ENCODE measurements at regions not wholly inside any gene's neighbourhood (a gene's known extent, or its start where the extent isn't known, plus 50 kb on each side); places are given as distances from the start of the nearest gene placed in this dataset.

DNA sequence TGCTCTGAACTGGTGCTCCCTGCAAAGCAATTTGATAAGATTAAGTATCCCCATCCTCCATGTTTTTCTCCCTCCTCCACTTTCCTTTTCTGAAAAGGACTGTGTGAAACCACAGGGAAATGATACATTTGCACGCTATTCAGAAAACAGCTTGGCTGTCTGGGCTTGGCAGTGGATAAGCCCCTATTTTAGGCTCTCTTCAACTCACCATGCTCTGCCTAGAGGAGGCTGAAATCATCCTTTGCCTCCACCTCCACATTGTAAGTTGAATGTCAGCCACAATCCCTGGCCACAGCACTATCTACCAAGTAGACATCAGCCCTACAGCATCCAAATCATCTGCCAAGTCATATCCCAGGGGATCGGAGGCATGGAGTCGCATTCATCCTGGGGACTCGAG is 642.3 kb downstream of the RPS29 start (continued):
- TF ChIP-seq, protein P1, sequence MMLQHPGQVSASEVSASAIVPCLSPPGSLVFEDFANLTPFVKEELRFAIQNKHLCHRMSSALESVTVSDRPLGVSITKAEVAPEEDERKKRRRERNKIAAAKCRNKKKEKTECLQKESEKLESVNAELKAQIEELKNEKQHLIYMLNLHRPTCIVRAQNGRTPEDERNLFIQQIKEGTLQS (IDR thresholded peaks at IDR 0.05): no peak
- TF ChIP-seq EZH2 (IDR thresholded peaks at IDR 0.05): no peak
- TF ChIP-seq CBX3 (IDR thresholded peaks at IDR 0.05; ENCODE audit: low read depth): no peak
- TF ChIP-seq, protein P2, sequence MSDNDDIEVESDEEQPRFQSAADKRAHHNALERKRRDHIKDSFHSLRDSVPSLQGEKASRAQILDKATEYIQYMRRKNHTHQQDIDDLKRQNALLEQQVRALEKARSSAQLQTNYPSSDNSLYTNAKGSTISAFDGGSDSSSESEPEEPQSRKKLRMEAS (IDR thresholded peaks at IDR 0.05): no peak
- TF ChIP-seq SP1 (IDR thresholded peaks at IDR 0.05; ENCODE audit: low read depth): no peak
- TF ChIP-seq YY1 (IDR thresholded peaks at IDR 0.05; ENCODE audit: extremely low read depth, insufficient replicate concordance, low read depth, low read length): no peak
- TF ChIP-seq RAD21 (IDR thresholded peaks at IDR 0.05; ENCODE audit: low read depth): no peak
- no peak for TF ChIP-seq CEBPB (IDR thresholded peaks at IDR 0.05; ENCODE audit: low read depth)
- no peak for TF ChIP-seq TCF7L2 (IDR thresholded peaks at IDR 0.05; ENCODE audit: borderline replicate concordance, extremely low read depth, insufficient read depth, insufficient read length)

DNA sequence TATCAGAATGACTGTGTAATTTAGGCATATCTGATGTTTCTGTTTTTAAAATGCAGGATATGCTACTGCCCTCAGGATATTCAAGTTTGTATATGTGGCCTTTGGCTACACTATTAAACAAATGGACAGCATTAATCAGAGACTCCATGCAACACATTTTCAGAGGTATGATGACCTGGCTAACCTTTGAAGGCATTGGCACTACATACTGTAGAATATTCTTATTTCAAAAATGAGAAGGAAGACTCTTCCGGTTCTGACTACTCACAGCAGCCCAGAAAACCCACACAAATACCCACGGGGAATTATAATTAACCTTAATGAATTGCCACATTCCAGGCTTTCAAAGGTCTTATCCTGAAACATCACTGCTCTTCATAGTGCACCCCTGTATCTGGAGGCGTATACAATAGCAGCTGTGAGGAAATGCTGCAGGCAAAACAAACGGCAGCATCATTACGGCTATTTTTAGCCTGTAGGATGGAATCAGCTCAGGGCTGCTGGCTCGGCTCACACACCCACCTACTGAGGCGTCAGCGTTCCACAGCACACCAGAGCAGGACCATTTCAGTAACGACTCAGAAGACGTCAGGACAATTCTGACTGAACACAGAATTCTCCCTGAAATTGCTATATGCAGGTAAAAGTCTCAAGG is 648.5 kb downstream of the RPS29 start:
- RAD21 ChIA-PET (ENCODE audit: low non-redundant PET in 1 of 2, low total read pairs in 2 of 2, uncharacterized antibody in 2 of 2, unreplicated experiment in 2 of 2): no interaction called here
- H3K9me2 ChIP-seq (ENCODE audit: insufficient read depth): no peaks in the 10 kb centered on the region
- no peaks in the 10 kb centered on the region; a peak in 1 of 4 replicates for H3K9me3 ChIP-seq (ENCODE audit: control insufficient read depth in 1 of 2, insufficient read depth in 1 of 2, low read depth in 1 of 2, low read length in 2 of 2)
- H3K4me2 ChIP-seq (ENCODE audit: low read length): no peak overlapping the region
- H3K4me3 ChIP-seq (replicated peaks in 1 of 2; ENCODE audit: low read depth in 1 of 2, low read length in 2 of 2): no peak overlapping the region
- ATAC-seq (no peak), DNase-seq (ENCODE audit: low read depth, low spot score) (no peak)
- intact Hi-C loops (cut with micrococcal nuclease): no loop called here
- POLR2A ChIA-PET: no interaction called here
- BruUV-seq (replicated peaks): no TSS peak
- H3K27ac ChIP-seq (ENCODE audit: low read depth, low read length): no peak overlapping the region
- CTCF ChIA-PET: no interaction called here
- no peaks in the 10 kb centered on the region for H3K4me1 ChIP-seq (ENCODE audit: control insufficient read depth in 1 of 2, insufficient read depth in 2 of 2, low read length in 2 of 2)
- no peaks in the 10 kb centered on the region for H3K79me2 ChIP-seq (ENCODE audit: insufficient read depth, low read length)
- H3K36me3 ChIP-seq (ENCODE audit: control insufficient read depth in 1 of 2, insufficient read depth in 2 of 2, low read length in 2 of 2): no peaks in the 10 kb centered on the region
- H3K9ac ChIP-seq (ENCODE audit: low read length): no peak overlapping the region
- no peak overlapping the region for H2AFZ ChIP-seq (ENCODE audit: low read depth, low read length, poor library complexity, severe bottlenecking)
- no peaks in the 10 kb centered on the region for H3K27me3 ChIP-seq (ENCODE audit: insufficient read depth, low read length)
- H4K20me1 ChIP-seq (ENCODE audit: insufficient read depth): no peaks in the 10 kb centered on the region
- TF ChIP-seq, protein P3, sequence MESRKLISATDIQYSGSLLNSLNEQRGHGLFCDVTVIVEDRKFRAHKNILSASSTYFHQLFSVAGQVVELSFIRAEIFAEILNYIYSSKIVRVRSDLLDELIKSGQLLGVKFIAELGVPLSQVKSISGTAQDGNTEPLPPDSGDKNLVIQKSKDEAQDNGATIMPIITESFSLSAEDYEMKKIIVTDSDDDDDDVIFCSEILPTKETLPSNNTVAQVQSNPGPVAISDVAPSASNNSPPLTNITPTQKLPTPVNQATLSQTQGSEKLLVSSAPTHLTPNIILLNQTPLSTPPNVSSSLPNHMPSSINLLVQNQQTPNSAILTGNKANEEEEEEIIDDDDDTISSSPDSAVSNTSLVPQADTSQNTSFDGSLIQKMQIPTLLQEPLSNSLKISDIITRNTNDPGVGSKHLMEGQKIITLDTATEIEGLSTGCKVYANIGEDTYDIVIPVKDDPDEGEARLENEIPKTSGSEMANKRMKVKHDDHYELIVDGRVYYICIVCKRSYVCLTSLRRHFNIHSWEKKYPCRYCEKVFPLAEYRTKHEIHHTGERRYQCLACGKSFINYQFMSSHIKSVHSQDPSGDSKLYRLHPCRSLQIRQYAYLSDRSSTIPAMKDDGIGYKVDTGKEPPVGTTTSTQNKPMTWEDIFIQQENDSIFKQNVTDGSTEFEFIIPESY (IDR thresholded peaks at IDR 0.05; ENCODE audit: extremely low read depth, insufficient replicate concordance, low read length): no peak
- TF ChIP-seq SIN3A (IDR thresholded peaks at IDR 0.05; ENCODE audit: low read depth) (no peak), POLR2A (IDR thresholded peaks at IDR 0.05; ENCODE audit: borderline replicate concordance, extremely low read depth, insufficient read depth, insufficient read length) (no peak), SRF (IDR thresholded peaks at IDR 0.05; ENCODE audit: low read depth) (no peak), ZNF274 (IDR thresholded peaks at IDR 0.05; ENCODE audit: low read depth, low read length) (no peak), ZFX (IDR thresholded peaks at IDR 0.05) (no peak), FOSL1 (IDR thresholded peaks at IDR 0.05; ENCODE audit: low read depth) (no peak), EZH2phosphoT487 (IDR thresholded peaks at IDR 0.05; ENCODE audit: borderline replicate concordance) (no peak), YY1 (IDR thresholded peaks at IDR 0.05; ENCODE audit: extremely low read depth, insufficient replicate concordance, low read depth, low read length) (no peak), EZH2 (IDR thresholded peaks at IDR 0.05) (no peak), TCF7L2 (IDR thresholded peaks at IDR 0.05; ENCODE audit: borderline replicate concordance, extremely low read depth, insufficient read depth, insufficient read length) (no peak), EGR1 (IDR thresholded peaks at IDR 0.05; ENCODE audit: low read depth) (no peak), CBX3 (IDR thresholded peaks at IDR 0.05; ENCODE audit: low read depth) (no peak)
- TF ChIP-seq, protein P1 (IDR thresholded peaks at IDR 0.05): no peak
- TF ChIP-seq, protein P4, sequence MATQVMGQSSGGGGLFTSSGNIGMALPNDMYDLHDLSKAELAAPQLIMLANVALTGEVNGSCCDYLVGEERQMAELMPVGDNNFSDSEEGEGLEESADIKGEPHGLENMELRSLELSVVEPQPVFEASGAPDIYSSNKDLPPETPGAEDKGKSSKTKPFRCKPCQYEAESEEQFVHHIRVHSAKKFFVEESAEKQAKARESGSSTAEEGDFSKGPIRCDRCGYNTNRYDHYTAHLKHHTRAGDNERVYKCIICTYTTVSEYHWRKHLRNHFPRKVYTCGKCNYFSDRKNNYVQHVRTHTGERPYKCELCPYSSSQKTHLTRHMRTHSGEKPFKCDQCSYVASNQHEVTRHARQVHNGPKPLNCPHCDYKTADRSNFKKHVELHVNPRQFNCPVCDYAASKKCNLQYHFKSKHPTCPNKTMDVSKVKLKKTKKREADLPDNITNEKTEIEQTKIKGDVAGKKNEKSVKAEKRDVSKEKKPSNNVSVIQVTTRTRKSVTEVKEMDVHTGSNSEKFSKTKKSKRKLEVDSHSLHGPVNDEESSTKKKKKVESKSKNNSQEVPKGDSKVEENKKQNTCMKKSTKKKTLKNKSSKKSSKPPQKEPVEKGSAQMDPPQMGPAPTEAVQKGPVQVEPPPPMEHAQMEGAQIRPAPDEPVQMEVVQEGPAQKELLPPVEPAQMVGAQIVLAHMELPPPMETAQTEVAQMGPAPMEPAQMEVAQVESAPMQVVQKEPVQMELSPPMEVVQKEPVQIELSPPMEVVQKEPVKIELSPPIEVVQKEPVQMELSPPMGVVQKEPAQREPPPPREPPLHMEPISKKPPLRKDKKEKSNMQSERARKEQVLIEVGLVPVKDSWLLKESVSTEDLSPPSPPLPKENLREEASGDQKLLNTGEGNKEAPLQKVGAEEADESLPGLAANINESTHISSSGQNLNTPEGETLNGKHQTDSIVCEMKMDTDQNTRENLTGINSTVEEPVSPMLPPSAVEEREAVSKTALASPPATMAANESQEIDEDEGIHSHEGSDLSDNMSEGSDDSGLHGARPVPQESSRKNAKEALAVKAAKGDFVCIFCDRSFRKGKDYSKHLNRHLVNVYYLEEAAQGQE (IDR thresholded peaks at IDR 0.05; ENCODE audit: low read depth): no peak
